Osteocyte (in vitro differentiated cells): ENCODE measurements at regions not wholly inside any gene's neighbourhood (a gene's known extent, or its start where the extent isn't known, plus 50 kb on each side); places are given as distances from the start of the nearest gene placed in this dataset.

Experiments used
- DNase-seq: peaks from one replicate; pipeline ENCODE4 v3.0.0; 2021; ENCODE audit warnings: mixed read lengths; ENCODE audit not compliant: unreplicated experiment; ENCODE audit errors: extremely low spot score
- H3K27ac Mint-ChIP-seq: one replicate; pipeline ENCODE4 v1.8.0; 2021; ENCODE audit warnings: mild to moderate bottlenecking, mixed read lengths; ENCODE audit not compliant: unreplicated experiment
- H3K27me3 Mint-ChIP-seq: one replicate; pipeline ENCODE4 v1.8.0; 2021; ENCODE audit warnings: mixed read lengths; ENCODE audit not compliant: unreplicated experiment
- H3K36me3 Mint-ChIP-seq: one replicate; pipeline ENCODE4 v1.8.0; 2021; ENCODE audit warnings: mixed read lengths; ENCODE audit not compliant: unreplicated experiment
- H3K4me1 Mint-ChIP-seq: one replicate; pipeline ENCODE4 v1.8.0; 2021; ENCODE audit warnings: mixed read lengths; ENCODE audit not compliant: unreplicated experiment
- H3K4me3 Mint-ChIP-seq: one replicate; pipeline ENCODE4 v1.8.0; 2021; ENCODE audit warnings: mild to moderate bottlenecking, moderate library complexity, mixed read lengths; ENCODE audit not compliant: unreplicated experiment
- H3K9me3 Mint-ChIP-seq: one replicate; pipeline ENCODE4 v1.8.0; 2021; ENCODE audit warnings: mixed read lengths; ENCODE audit not compliant: unreplicated experiment
- CTCF ChIP-seq: fragments of 200-600 bp; sonication (generic); IDR thresholded peaks from 2 replicates; pipeline ENCODE4 v1.5.0; 2021; ENCODE audit warnings: antibody characterized with exemption, mild to moderate bottlenecking, moderate library complexity

GRCh38 chr18:53752781-53753367 is 471.6 kb downstream of the MBD2 start:
- no peaks in the 10 kb centered on the region for H3K4me1 Mint-ChIP-seq
- no peak overlapping the region for H3K4me3 Mint-ChIP-seq
- DNase-seq: no peak
- H3K36me3 Mint-ChIP-seq: no peaks in the 10 kb centered on the region
- H3K27ac Mint-ChIP-seq: no peak overlapping the region
- H3K27me3 Mint-ChIP-seq: no peaks in the 10 kb centered on the region
- TF ChIP-seq CTCF: no peak
- peaks cover under 1% of the 10 kb centered on the region for H3K9me3 Mint-ChIP-seq

- H3K36me3 Mint-ChIP-seq: no peaks in the 10 kb centered on the region
- no peaks in the 10 kb centered on the region for H3K4me1 Mint-ChIP-seq
- no peaks in the 10 kb centered on the region for H3K27me3 Mint-ChIP-seq
- H3K9me3 Mint-ChIP-seq: no peaks in the 10 kb centered on the region
- no peak for DNase-seq
- no peak overlapping the region for H3K27ac Mint-ChIP-seq
- no peak overlapping the region for H3K4me3 Mint-ChIP-seq
- TF ChIP-seq CTCF: no peak
Observed at GRCh38 chr18:53749766-53750165, 474.7 kb downstream of the MBD2 start.

- no peak for DNase-seq
- H3K36me3 Mint-ChIP-seq: no peaks in the 10 kb centered on the region
- no peaks in the 10 kb centered on the region for H3K4me1 Mint-ChIP-seq
- no peak overlapping the region for H3K4me3 Mint-ChIP-seq
- H3K27me3 Mint-ChIP-seq: no peaks in the 10 kb centered on the region
- TF ChIP-seq CTCF: no peak
- H3K27ac Mint-ChIP-seq: no peak overlapping the region
- H3K9me3 Mint-ChIP-seq: no peaks in the 10 kb centered on the region
Observed at GRCh38 chr18:53747663-53748160, 476.8 kb downstream of the MBD2 start.

- H3K4me3 Mint-ChIP-seq: no peak overlapping the region
- no peaks in the 10 kb centered on the region for H3K4me1 Mint-ChIP-seq
- H3K27ac Mint-ChIP-seq: no peak overlapping the region
- no peak for TF ChIP-seq CTCF
- H3K27me3 Mint-ChIP-seq: no peaks in the 10 kb centered on the region
- no peak for DNase-seq
- H3K36me3 Mint-ChIP-seq: no peaks in the 10 kb centered on the region
- no peaks in the 10 kb centered on the region for H3K9me3 Mint-ChIP-seq
Observed at GRCh38 chr18:53747210-53747609, 477.3 kb downstream of the MBD2 start.

GRCh38 chr18:53745986-53746385 is 478.5 kb downstream of the MBD2 start:
- Mint-ChIP-seq H3K4me1 (no peaks in the 10 kb centered on the region), H3K27ac (no peak overlapping the region), H3K4me3 (no peak overlapping the region), H3K9me3 (no peaks in the 10 kb centered on the region), H3K36me3 (no peaks in the 10 kb centered on the region), H3K27me3 (no peaks in the 10 kb centered on the region)
- no peak for DNase-seq
- TF ChIP-seq CTCF: no peak
